Activated CD4-positive, alpha-beta T cell treated with anti-CD3 and anti-CD28 coated beads, Interleukin-2, amount 10 ng/mL, durations not matched to agents 7 days and 5 days (primary cell): ENCODE measurements at regions not wholly inside any gene's neighbourhood (a gene's known extent, or its start where the extent isn't known, plus 50 kb on each side); places are given as distances from the start of the nearest gene placed in this dataset.

Experiments
- CTCF ChIA-PET: fragments of 350-600 bp; sonication (Branson Sonifier 250); formaldehyde crosslinking; loops from one replicate; lab custom pipeline; 2021; ENCODE audit warnings: antibody characterized with exemption; lab: Charles Lee
- POLR2A ChIA-PET: fragments of 350-600 bp; sonication (Branson Sonifier 250); formaldehyde crosslinking; loops from one replicate; lab custom pipeline; 2021; ENCODE audit warnings: antibody characterized with exemption; lab: Charles Lee
- DNase-seq: peaks from one replicate; pipeline ENCODE4 v3.0.0-alpha.2; 2020
- H3K27ac Mint-ChIP-seq: one replicate; pipeline ENCODE4 v1.8.0; 2021; ENCODE audit warnings: mild to moderate bottlenecking, moderate library complexity, mixed read lengths
- H3K27me3 Mint-ChIP-seq: one replicate; pipeline ENCODE4 v1.8.0; 2021; ENCODE audit warnings: mixed read lengths
- H3K36me3 Mint-ChIP-seq: one replicate; pipeline ENCODE4 v1.8.0; 2021; ENCODE audit warnings: low read depth, mixed read lengths
- H3K4me1 Mint-ChIP-seq: one replicate; pipeline ENCODE4 v1.8.0; 2021; ENCODE audit warnings: mixed read lengths
- H3K4me3 Mint-ChIP-seq: one replicate; pipeline ENCODE4 v1.8.0; 2021; ENCODE audit warnings: mild to moderate bottlenecking, moderate library complexity, mixed read lengths
- H3K9me3 Mint-ChIP-seq: one replicate; pipeline ENCODE4 v1.8.0; 2021; ENCODE audit warnings: mixed read lengths

GRCh38 chr7:12741951-12742575 lies 54.6 kb downstream of the ARL4A start:
- H3K9me3 Mint-ChIP-seq, result no peaks in the 10 kb centered on the region
- ChIA-PET CTCF (interaction anchor here (1.7 kb wide), 1 partner anchor 55 kb away, joined by 7 read pairs; the partner anchor contains the start of gene ARL4A), POLR2A (no interaction called here)
- H3K36me3 Mint-ChIP-seq, result no peaks in the 10 kb centered on the region
- H3K27me3 Mint-ChIP-seq, result peaks cover 7% of the 10 kb centered on the region
- no peaks in the 10 kb centered on the region for H3K4me1 Mint-ChIP-seq
- H3K27ac Mint-ChIP-seq, result no peak overlapping the region
- H3K4me3 Mint-ChIP-seq, result no peak overlapping the region
- no peak for DNase-seq

GRCh38 chr7:12746211-12746610 lies 58.8 kb downstream of the ARL4A start:
- no peaks in the 10 kb centered on the region for H3K4me1 Mint-ChIP-seq
- H3K27ac Mint-ChIP-seq, result no peak overlapping the region
- peaks cover 2% of the 10 kb centered on the region for H3K27me3 Mint-ChIP-seq
- no peak for DNase-seq
- no peaks in the 10 kb centered on the region for H3K36me3 Mint-ChIP-seq
- no peak overlapping the region for H3K4me3 Mint-ChIP-seq
- ChIA-PET POLR2A (no interaction called here), CTCF (interaction anchor here (0.7 kb wide), 1 partner anchor 59 kb away, joined by 3 read pairs; the partner anchor contains the start of gene ARL4A)
- no peaks in the 10 kb centered on the region for H3K9me3 Mint-ChIP-seq

GRCh38 chr7:12747687-12748306 lies 60.4 kb downstream of the ARL4A start:
- Mint-ChIP-seq H3K36me3 (no peaks in the 10 kb centered on the region), H3K4me1 (no peaks in the 10 kb centered on the region), H3K4me3 (no peak overlapping the region), H3K27me3 (peaks cover 2% of the 10 kb centered on the region), H3K27ac (no peak overlapping the region), H3K9me3 (no peaks in the 10 kb centered on the region)
- ChIA-PET CTCF (no interaction called here), POLR2A (no interaction called here)
- no peak for DNase-seq

GRCh38 chr7:12749069-12749468 lies 61.6 kb downstream of the ARL4A start:
- Mint-ChIP-seq H3K4me3 (no peak overlapping the region), H3K27me3 (peaks cover 2% of the 10 kb centered on the region), H3K27ac (no peak overlapping the region), H3K4me1 (no peaks in the 10 kb centered on the region), H3K9me3 (no peaks in the 10 kb centered on the region), H3K36me3 (no peaks in the 10 kb centered on the region)
- DNase-seq, result no peak
- POLR2A ChIA-PET, result no interaction called here
- CTCF ChIA-PET, result interaction anchor here (0.6 kb wide), 1 partner anchor 28 kb away, joined by 3 read pairs; no protein-coding TSS in a partner anchor

GRCh38 chr7:12749746-12750145 lies 62.3 kb downstream of the ARL4A start:
- Mint-ChIP-seq H3K4me3 (no peak overlapping the region), H3K36me3 (no peaks in the 10 kb centered on the region), H3K9me3 (no peaks in the 10 kb centered on the region), H3K27me3 (peaks cover 2% of the 10 kb centered on the region), H3K4me1 (no peaks in the 10 kb centered on the region), H3K27ac (no peak overlapping the region)
- ChIA-PET CTCF (no interaction called here), POLR2A (no interaction called here)
- DNase-seq, result no peak

GRCh38 chr7:12751764-12752163 lies 64.3 kb downstream of the ARL4A start:
- no peaks in the 10 kb centered on the region for H3K9me3 Mint-ChIP-seq
- H3K36me3 Mint-ChIP-seq, result no peaks in the 10 kb centered on the region
- ChIA-PET POLR2A (no interaction called here), CTCF (no interaction called here)
- H3K4me1 Mint-ChIP-seq, result no peaks in the 10 kb centered on the region
- no peak for DNase-seq
- H3K4me3 Mint-ChIP-seq, result no peak overlapping the region
- no peak overlapping the region for H3K27ac Mint-ChIP-seq
- no peaks in the 10 kb centered on the region for H3K27me3 Mint-ChIP-seq

- ChIA-PET CTCF (interaction anchor here (0.8 to 1.1 kb wide), 2 partner anchors 10 to 33 kb away, joined by 3 read pairs; no protein-coding TSS in a partner anchor), POLR2A (interaction anchor here (0.5 kb wide), 1 partner anchor 18 kb away, joined by 3 read pairs; no protein-coding TSS in a partner anchor)
- no peaks in the 10 kb centered on the region for H3K9me3 Mint-ChIP-seq
- H3K36me3 Mint-ChIP-seq, result no peaks in the 10 kb centered on the region
- no peaks in the 10 kb centered on the region for H3K4me1 Mint-ChIP-seq
- no peak for DNase-seq
- no peak overlapping the region for H3K27ac Mint-ChIP-seq
- H3K4me3 Mint-ChIP-seq, result no peak overlapping the region
- H3K27me3 Mint-ChIP-seq, result no peaks in the 10 kb centered on the region
Observed at GRCh38 chr7:12754179-12754578, 66.7 kb downstream of the ARL4A start.

- no peak for DNase-seq
- Mint-ChIP-seq H3K4me3 (no peak overlapping the region), H3K27me3 (no peaks in the 10 kb centered on the region), H3K27ac (no peak overlapping the region), H3K4me1 (no peaks in the 10 kb centered on the region), H3K36me3 (no peaks in the 10 kb centered on the region), H3K9me3 (peaks cover 2% of the 10 kb centered on the region)
- POLR2A ChIA-PET, result no interaction called here
- CTCF ChIA-PET, result interaction anchor here (1.6 kb wide), 1 partner anchor 70 kb away, joined by 4 read pairs; no protein-coding TSS in a partner anchor
Observed at GRCh38 chr7:12756821-12757220, 69.4 kb downstream of the ARL4A start.

GRCh38 chr7:12757443-12757842 lies 70.0 kb downstream of the ARL4A start:
- CTCF ChIA-PET, result no interaction called here

GRCh38 chr7:12759151-12759550 lies 71.7 kb downstream of the ARL4A start:
- H3K4me1 Mint-ChIP-seq, result no peaks in the 10 kb centered on the region
- CTCF ChIA-PET, result interaction anchor here (0.7 kb wide), 1 partner anchor 72 kb away, joined by 3 read pairs; no protein-coding TSS in a partner anchor
- H3K4me3 Mint-ChIP-seq, result no peak overlapping the region
- no peaks in the 10 kb centered on the region for H3K36me3 Mint-ChIP-seq
- no peak overlapping the region for H3K27ac Mint-ChIP-seq
- no peaks in the 10 kb centered on the region for H3K27me3 Mint-ChIP-seq
- H3K9me3 Mint-ChIP-seq, result peaks cover 3% of the 10 kb centered on the region
- DNase-seq, result no peak
- POLR2A ChIA-PET, result no interaction called here

More at GRCh38 chr7:12757443-12757842, 70.0 kb downstream of the ARL4A start:
- no peak overlapping the region for H3K4me3 Mint-ChIP-seq
- H3K27ac Mint-ChIP-seq, result no peak overlapping the region
- no peak for DNase-seq
- H3K4me1 Mint-ChIP-seq, result no peaks in the 10 kb centered on the region
- POLR2A ChIA-PET, result no interaction called here
- no peaks in the 10 kb centered on the region for H3K27me3 Mint-ChIP-seq
- H3K36me3 Mint-ChIP-seq, result no peaks in the 10 kb centered on the region
- peaks cover 3% of the 10 kb centered on the region for H3K9me3 Mint-ChIP-seq

GRCh38 chr7:12761111-12761510 lies 73.7 kb downstream of the ARL4A start:
- no peak overlapping the region for H3K27ac Mint-ChIP-seq
- CTCF ChIA-PET, result no interaction called here
- peaks cover 3% of the 10 kb centered on the region for H3K9me3 Mint-ChIP-seq
- no peak for DNase-seq
- POLR2A ChIA-PET, result no interaction called here
- no peaks in the 10 kb centered on the region for H3K36me3 Mint-ChIP-seq
- H3K27me3 Mint-ChIP-seq, result no peaks in the 10 kb centered on the region
- H3K4me3 Mint-ChIP-seq, result no peak overlapping the region
- no peaks in the 10 kb centered on the region for H3K4me1 Mint-ChIP-seq

GRCh38 chr7:12761691-12762090 lies 74.3 kb downstream of the ARL4A start:
- H3K27ac Mint-ChIP-seq, result no peak overlapping the region
- CTCF ChIA-PET, result no interaction called here

GRCh38 chr7:12764458-12764891 lies 77.0 kb downstream of the ARL4A start:
- H3K4me3 Mint-ChIP-seq, result no peak overlapping the region
- no peaks in the 10 kb centered on the region for H3K27me3 Mint-ChIP-seq
- DNase-seq, result no peak
- H3K4me1 Mint-ChIP-seq, result no peaks in the 10 kb centered on the region
- ChIA-PET CTCF (no interaction called here), POLR2A (no interaction called here)
- peaks cover 3% of the 10 kb centered on the region for H3K9me3 Mint-ChIP-seq
- H3K36me3 Mint-ChIP-seq, result no peaks in the 10 kb centered on the region
- no peak overlapping the region for H3K27ac Mint-ChIP-seq

More at GRCh38 chr7:12761691-12762090, 74.3 kb downstream of the ARL4A start:
- no peak overlapping the region for H3K4me3 Mint-ChIP-seq
- DNase-seq, result no peak
- POLR2A ChIA-PET, result no interaction called here
- H3K4me1 Mint-ChIP-seq, result no peaks in the 10 kb centered on the region
- no peaks in the 10 kb centered on the region for H3K27me3 Mint-ChIP-seq
- peaks cover 3% of the 10 kb centered on the region for H3K9me3 Mint-ChIP-seq
- no peaks in the 10 kb centered on the region for H3K36me3 Mint-ChIP-seq
